ENCODE measurements at regions not wholly inside any gene's neighbourhood (a gene's known extent, or its start where the extent isn't known, plus 50 kb on each side); places are given as distances from the start of the nearest gene placed in this dataset.

DNA sequence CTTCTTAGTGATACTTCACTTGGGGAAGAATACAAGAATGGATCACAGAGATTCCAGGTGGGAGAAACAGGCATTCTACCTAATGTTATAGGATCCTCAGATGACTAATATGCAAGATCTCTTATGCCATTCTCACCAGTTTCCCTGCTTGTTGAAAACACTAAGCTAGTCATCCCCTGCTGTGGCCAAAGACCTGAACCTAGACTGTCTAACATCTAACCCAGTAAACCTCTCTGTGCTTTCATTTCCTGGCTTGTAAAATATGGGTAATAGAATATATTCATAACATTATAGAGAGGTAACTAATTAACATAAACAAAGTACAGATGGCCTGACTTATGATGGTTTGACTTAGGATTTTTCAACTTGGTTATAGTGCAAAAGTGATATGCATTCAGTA is 776.3 kb downstream of the TUSC7 start:
- DNase-seq: no peak

- no peak for DNase-seq
Observed at GRCh38 chr3:117486719-117487716, 777.4 kb downstream of the TUSC7 start.

DNA sequence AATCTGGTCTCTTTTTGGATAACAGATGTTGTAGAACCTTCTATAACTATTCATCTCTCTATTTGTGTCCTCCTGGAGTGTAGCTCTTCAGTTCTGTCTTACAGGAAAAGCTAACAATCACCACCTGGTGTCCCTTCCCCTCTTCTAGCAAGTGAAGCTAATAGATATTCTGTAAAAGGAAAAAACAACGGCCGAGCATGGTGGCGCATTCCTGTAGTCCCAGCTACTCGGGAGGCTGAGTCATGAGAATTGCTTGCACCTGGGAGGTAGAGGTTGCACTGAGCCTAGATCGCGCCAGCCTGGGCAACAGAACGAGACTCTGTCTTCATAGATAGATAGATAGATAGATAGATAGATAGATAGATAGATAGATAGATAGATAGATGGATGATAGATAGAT is 779.4 kb downstream of the TUSC7 start:
- no peak for DNase-seq

- no peak for DNase-seq
Observed at GRCh38 chr3:117489663-117490079, 780.1 kb downstream of the TUSC7 start.

- DNase-seq: no peak
Observed at GRCh38 chr3:117490716-117491115, 781.1 kb downstream of the TUSC7 start.

DNA sequence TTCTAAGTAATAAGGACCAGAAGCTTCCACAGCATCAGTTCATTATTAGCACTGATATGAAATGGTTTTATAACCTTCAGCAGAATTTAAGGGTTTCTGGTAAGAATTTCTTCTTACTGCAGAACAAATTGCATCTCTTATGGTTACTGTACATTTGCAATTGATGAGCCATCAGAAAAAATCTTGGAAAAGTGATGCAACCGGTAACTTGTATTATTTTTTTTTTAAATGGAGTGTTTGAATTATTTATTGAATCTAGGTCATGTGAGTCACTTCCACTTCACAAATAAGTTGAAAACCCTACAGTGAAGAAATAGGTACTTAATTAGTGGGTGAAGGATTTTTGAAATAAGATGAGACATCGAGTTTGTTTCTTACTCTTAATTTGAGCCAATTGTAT is 786.0 kb downstream of the TUSC7 start:
- DNase-seq: no peak

DNA sequence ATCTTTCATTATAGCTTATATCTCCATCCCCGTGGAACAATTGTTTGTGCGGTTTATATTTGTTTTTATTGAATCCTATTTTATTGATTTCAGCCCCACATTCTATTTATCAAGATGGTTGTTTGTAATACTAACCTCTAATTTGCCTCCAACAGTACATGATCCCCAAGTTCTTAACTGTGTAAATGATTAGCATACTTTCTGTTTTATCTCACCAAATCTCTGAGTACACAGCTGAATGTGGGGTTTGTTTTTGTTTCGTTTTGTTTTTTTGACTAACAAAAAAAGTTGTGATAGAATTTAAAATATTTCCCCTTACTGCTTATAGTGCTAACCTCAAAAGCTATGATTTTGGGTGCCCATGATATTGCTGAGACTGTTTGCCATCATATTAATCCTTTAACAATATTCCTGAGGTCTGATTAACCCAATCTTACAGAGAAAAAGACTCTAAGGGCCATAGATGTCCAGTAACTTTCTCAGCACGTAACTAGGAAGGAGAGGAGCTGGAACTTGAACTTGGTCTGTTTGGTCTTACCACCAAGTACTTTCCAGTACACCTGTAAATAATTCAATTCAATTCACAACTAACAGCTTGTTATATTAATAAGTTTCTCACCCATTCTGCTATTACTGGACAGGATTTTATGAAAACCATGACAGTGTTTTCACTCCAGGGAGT is 789.8 kb downstream of the TUSC7 start:
- DNase-seq: no peak

DNA sequence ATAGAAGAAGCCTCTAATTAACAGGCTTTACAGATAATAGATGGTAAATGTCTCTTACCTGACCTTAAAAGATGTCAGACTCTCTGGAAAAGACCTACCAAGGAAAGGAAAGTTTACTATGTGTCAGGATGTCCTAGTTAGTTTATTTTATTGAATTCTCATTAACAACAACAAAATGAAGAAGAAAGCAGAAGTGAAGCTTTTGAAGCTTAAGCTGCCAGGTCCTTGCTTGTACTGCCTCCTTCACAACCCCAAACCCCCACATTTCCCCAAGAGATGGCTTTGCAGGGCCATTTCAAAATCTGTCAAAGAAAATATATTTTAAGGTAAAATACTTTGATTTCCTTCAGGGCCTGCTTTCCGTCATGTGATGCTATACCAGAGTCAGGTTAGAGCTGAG is 798.4 kb downstream of the TUSC7 start:
- no peak for DNase-seq

- DNase-seq: no peak
Observed at GRCh38 chr3:117509858-117510257, 800.3 kb downstream of the TUSC7 start.

DNA sequence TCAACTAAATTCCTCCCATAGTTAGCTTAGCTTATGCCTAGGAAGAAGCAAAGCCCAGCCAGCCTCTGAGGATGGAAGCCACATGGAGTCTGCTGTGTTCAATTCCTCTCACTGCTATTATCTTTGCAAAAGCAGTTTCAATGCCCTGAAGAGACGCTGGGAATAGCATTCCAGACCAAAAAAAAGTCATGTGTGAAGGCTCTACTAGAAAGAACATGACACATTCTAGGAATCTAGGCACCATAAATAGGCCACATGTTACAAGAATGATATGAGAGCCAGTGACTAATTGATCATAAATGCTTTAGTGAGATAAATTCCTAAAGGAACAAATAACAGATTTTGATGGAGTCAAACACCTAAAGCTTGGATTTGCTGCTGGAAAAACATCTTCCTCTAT is 800.8 kb downstream of the TUSC7 start:
- no peak for DNase-seq

DNA sequence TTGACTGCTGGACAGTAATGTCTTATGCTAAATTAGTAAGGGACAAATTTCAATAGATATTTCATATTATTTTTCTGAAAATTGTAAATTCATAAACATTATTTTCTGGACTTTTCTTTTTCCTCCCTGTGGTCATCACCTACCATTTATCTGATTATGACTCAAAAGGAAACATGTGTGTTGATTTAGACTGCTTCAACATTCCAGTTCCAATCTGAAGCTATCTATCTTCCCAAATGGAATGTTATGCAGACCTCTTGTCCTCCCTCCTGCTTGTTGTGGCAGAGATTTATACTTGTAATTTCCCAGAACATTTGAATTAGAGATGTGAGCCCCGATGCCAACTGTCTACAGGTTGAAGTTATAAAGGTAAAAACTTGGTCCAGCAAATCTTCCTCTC is 803.4 kb downstream of the TUSC7 start:
- DNase-seq: no peak

- DNase-seq: no peak
Observed at GRCh38 chr3:117515309-117515708, 805.7 kb downstream of the TUSC7 start.

DNA sequence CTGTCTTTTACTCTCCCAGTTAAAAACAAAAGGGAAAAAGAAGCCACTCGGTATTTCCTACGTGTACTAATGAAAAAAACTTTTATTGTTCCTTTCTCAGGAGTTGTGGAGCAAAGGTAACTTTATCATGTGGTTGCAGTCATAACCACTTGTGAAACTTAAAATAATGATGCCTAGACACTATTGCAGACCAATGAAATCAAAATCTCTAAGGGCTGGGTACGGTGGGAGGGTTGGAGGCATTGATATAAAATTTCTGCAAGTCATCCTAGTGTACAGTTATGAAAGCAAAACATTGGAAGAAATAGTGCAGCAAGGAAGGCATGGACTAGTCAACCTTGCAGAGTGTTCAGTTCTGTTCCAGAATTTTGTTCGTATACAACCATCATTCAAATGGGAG is 808.8 kb downstream of the TUSC7 start:
- no peak for DNase-seq

DNA sequence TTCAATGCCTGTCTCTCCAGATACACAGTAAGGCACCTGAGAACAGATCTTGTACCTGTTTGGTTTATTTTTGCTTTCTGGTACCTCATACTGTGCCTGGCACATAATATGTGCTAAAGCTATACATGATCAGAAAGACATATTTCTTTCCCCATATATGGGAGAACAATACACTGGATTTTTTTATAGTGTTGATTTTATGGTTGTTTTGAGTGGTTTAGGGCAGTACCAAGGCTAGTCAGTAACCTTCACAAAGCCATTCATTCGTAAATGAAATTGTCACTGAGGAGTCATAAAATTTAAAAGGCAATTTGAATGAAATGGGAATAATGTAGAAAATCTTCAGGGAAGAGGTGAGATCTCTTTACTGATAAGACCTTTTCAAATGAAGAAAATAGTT is 810.2 kb downstream of the TUSC7 start:
- no peak for DNase-seq

DNA sequence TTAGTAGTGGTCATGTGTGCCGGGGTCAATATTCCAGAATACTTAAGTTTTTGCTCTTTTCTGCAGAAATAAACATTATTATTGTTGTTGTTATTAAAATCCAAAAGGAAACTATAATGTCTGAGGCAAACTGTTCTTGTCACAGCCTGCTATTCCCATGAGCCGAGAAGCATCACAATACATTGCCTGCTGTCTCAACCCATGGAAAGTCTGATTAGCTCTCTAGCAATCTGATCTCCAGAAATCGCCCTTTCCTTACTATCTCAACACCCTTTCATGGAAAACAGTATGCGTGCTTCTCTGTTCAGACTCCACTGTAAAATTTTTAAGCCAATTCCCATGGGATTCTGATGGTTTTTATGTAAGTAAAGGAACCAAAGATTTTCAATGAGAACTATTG is 811.0 kb downstream of the TUSC7 start:
- DNase-seq: no peak

- DNase-seq: no peak
Observed at GRCh38 chr3:117523418-117523817, 813.8 kb downstream of the TUSC7 start.

DNA sequence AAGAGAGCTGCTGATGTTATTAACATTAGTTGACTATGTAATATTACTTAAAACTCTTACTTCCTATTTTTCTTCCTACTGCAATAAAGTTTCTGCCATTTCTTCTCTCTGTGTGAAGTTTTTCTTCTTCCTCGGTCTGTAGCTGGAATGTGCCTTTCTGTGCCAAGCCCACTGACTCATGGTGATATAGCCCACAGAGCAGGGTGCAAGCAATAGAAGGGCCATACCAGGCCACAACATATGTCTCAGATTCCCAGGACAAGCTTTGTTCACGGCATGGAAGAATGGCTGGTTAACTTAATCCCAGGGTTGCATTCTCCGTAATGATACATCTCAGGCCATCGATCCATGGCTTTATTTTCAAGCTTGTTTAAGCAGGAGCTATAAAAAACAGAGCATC is 815.3 kb downstream of the TUSC7 start:
- no peak for DNase-seq

- peak; percentile 13 for DNase-seq
Observed at GRCh38 chr3:117526470-117527079, 817.0 kb downstream of the TUSC7 start.

GRCh38 chr3:117527346-117527745 is 817.8 kb downstream of the TUSC7 start:
- no peak for DNase-seq

DNA sequence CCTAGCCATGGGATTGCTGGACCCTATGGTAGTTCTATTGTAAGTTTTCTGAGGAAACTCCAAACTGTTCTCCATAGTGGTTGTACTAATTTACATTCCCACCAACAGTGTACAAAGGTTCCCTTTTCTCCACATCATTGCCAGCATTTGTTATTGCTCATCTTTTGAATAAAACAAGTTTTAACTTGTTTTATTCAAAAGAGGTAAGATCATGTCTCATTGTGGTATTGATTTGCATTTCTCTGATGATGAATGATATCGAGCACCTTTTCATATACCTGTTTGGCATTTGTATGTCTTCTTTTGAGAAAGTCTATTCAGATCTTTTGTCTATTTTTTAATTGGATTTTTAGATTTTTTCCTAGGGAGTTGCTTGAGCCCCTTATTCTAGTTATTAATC is 819.1 kb downstream of the TUSC7 start:
- no peak for DNase-seq

- no peak for DNase-seq
Observed at GRCh38 chr3:117531078-117531767, 821.6 kb downstream of the TUSC7 start.

GRCh38 chr3:117532268-117532667 is 822.7 kb downstream of the TUSC7 start:
- DNase-seq: no peak

DNA sequence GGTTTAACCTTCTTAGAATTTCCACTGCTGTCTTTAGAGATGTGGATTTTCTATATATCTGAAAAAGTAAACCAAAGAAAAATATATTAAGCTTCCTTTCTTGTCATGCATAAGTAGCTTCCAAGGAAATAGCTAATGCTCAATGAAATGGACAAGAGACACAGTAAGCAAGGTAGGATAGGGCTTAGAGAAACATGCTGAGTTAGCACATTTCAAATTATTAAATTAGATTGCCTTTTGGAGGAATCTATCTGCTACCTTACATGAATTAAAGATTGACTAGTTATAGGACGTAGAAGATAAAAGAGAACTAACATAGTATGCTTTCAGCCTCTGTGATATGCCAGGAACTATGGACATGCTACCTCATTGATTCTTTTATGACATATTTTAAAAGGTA is 824.6 kb downstream of the TUSC7 start:
- no peak for DNase-seq

Measured in activated CD4-positive, alpha-beta T cell treated with anti-CD3 and anti-CD28 coated beads for 48 hours (primary cell).